ENCODE measurements at regions not wholly inside any gene's neighbourhood (a gene's known extent, or its start where the extent isn't known, plus 50 kb on each side); places are given as distances from the start of the nearest gene placed in this dataset.

DNA sequence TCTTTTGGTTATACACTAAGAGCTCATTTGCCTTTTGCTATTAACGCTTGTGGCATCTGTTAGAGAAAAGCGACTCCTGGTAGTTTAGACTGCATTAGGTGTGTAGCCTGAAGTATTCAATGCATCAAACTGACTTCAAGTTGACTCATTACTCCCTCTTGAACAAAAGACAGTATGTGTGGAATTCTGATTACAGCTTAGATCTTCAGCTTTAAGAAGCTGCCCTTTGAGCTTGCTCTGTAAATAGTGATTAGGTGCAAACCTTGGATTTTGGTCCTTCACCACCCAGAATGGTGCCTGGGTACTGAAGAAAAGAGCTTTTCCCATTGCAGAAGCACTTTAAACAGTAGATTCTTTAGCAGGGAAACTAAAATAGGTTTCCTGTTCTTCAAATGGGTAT is 62.1 kb downstream of the FAT3 start:
- TF ChIP-seq CTCF (IDR thresholded peaks at IDR 0.05) (no peak), ZFX (IDR thresholded peaks at IDR 0.05; ENCODE audit: borderline replicate concordance) (no peak)
